Transverse colon (tissue), 4 donors: ENCODE measurements at regions not wholly inside any gene's neighbourhood (a gene's known extent, or its start where the extent isn't known, plus 50 kb on each side); places are given as distances from the start of the nearest gene placed in this dataset.

Experiments used
- CTCF ChIP-seq, 5 experiments: fragments of 200-600 bp in 3 of 5; fragments of 450-650 bp in 2 of 5; sonication (generic) in 3 of 5; IDR thresholded peaks; 1 replicate in 2 of 5; 2 replicates in 3 of 5; pipeline ENCODE4 v1.5.1; 2016 to 2017; ENCODE audit warnings: antibody characterized with exemption in 5 of 5, inconsistent platforms in 3 of 5, mild to moderate bottlenecking in 2 of 5, moderate library complexity in 1 of 5
- EP300 ChIP-seq: sonication (generic); formaldehyde crosslinking; IDR thresholded peaks from one replicate; pipeline ENCODE4 v1.6.1; 2017; ENCODE audit warnings: antibody characterized with exemption, low read depth
- POLR2A ChIP-seq: fragments of 450-650 bp; IDR thresholded peaks from one replicate; pipeline ENCODE4 v1.6.1; 2016; ENCODE audit warnings: antibody characterized with exemption, mild to moderate bottlenecking, moderate library complexity
- POLR2AphosphoS5 ChIP-seq, 3 donors: sonication (generic); formaldehyde crosslinking; IDR thresholded peaks; one replicate each; pipeline ENCODE4 v1.6.1; 2016; ENCODE audit warnings: antibody characterized with exemption in 3 of 3

- TF ChIP-seq CTCF (IDR thresholded peaks at IDR 0.05) (no peak), POLR2A (no peak), EP300 (no peak), POLR2AphosphoS5 (IDR thresholded peaks at IDR 0.05) (no peak)
Observed at GRCh38 chr2:161019311-161019710, 140.9 kb upstream of the TANK start.
